Activated naive CD4-positive, alpha-beta T cell treated with anti-CD3 and anti-CD28 coated beads, Interleukin-2, amount 50 U/mL, for 72 hours (primary cell): ENCODE measurements at regions not wholly inside any gene's neighbourhood (a gene's known extent, or its start where the extent isn't known, plus 50 kb on each side); places are given as distances from the start of the nearest gene placed in this dataset.

Source experiments
- ATAC-seq, 2 donors: fragments of 150-1000 bp; cut with Tn5 transposase; 2 replicates each; pipeline ENCODE4 v1.10.0; 2021; ENCODE audit warnings: mild to moderate bottlenecking in 2 of 2, moderate library complexity in 2 of 2
- DNase-seq, 2 donors: peaks; one replicate each; pipeline ENCODE4 v3.0.0; 2021 to 2022; ENCODE audit warnings: low spot score in 2 of 2
- H3K27ac Mint-ChIP-seq, 2 donors: one replicate each; pipeline ENCODE4 v1.8.0; 2022; ENCODE audit warnings: mild to moderate bottlenecking in 2 of 2, mixed read lengths in 2 of 2
- H3K36me3 Mint-ChIP-seq, 2 donors: one replicate each; pipeline ENCODE4 v1.8.0; 2022; ENCODE audit warnings: mixed read lengths in 2 of 2
- H3K9me3 Mint-ChIP-seq, 2 donors: one replicate each; pipeline ENCODE4 v1.8.0; 2022; ENCODE audit warnings: mixed read lengths in 2 of 2

GRCh38 chr5:148910216-148910615, 83.8 kb downstream of the ADRB2 start:
- no peak overlapping the region for H3K27ac Mint-ChIP-seq
- ATAC-seq (no peak), DNase-seq (no peak)
- H3K36me3 Mint-ChIP-seq, result no peaks in the 10 kb centered on the region
- no peaks in the 10 kb centered on the region for H3K9me3 Mint-ChIP-seq

GRCh38 chr5:148910686-148911361, 84.4 kb downstream of the ADRB2 start:
- Mint-ChIP-seq H3K9me3 (no peaks in the 10 kb centered on the region), H3K36me3 (no peaks in the 10 kb centered on the region), H3K27ac (peak overlapping the region in 1 of 2 donors; percentile 2)
- no peak for ATAC-seq
- DNase-seq, result no peak

GRCh38 chr5:148911386-148911785, 85.0 kb downstream of the ADRB2 start:
- ATAC-seq (no peak), DNase-seq (no peak)
- no peaks in the 10 kb centered on the region for H3K36me3 Mint-ChIP-seq
- H3K27ac Mint-ChIP-seq, result peak overlapping the region in 1 of 2 donors; percentile 2
- H3K9me3 Mint-ChIP-seq, result no peaks in the 10 kb centered on the region

GRCh38 chr5:148912146-148912545, 85.7 kb downstream of the ADRB2 start:
- no peak for ATAC-seq
- H3K36me3 Mint-ChIP-seq, result no peaks in the 10 kb centered on the region
- H3K27ac Mint-ChIP-seq, result no peak overlapping the region
- H3K9me3 Mint-ChIP-seq, result no peaks in the 10 kb centered on the region
- no peak for DNase-seq

GRCh38 chr5:148912714-148913398, 86.4 kb downstream of the ADRB2 start:
- no peaks in the 10 kb centered on the region for H3K9me3 Mint-ChIP-seq
- no peak overlapping the region for H3K27ac Mint-ChIP-seq
- ATAC-seq (no peak), DNase-seq (no peak)
- H3K36me3 Mint-ChIP-seq, result no peaks in the 10 kb centered on the region

GRCh38 chr5:148913493-148913892, 87.1 kb downstream of the ADRB2 start:
- Mint-ChIP-seq H3K27ac (no peak overlapping the region), H3K9me3 (no peaks in the 10 kb centered on the region), H3K36me3 (no peaks in the 10 kb centered on the region)
- ATAC-seq (no peak), DNase-seq (no peak)

- ATAC-seq, result peak in 1 of 2 donors; percentile 53
- H3K9me3 Mint-ChIP-seq, result no peaks in the 10 kb centered on the region
- H3K36me3 Mint-ChIP-seq, result no peaks in the 10 kb centered on the region
- DNase-seq, result no peak
- H3K27ac Mint-ChIP-seq, result no peak overlapping the region
Observed at GRCh38 chr5:148913985-148914431, 87.6 kb downstream of the ADRB2 start.

GRCh38 chr5:148915224-148915817, 88.9 kb downstream of the ADRB2 start:
- peak in 1 of 2 donors; percentile 49 for ATAC-seq
- no peaks in the 10 kb centered on the region for H3K9me3 Mint-ChIP-seq
- no peak for DNase-seq
- no peaks in the 10 kb centered on the region for H3K36me3 Mint-ChIP-seq
- H3K27ac Mint-ChIP-seq, result no peak overlapping the region

GRCh38 chr5:148920646-148921288, 94.4 kb downstream of the ADRB2 start:
- DNase-seq, result no peak
- H3K9me3 Mint-ChIP-seq, result no peaks in the 10 kb centered on the region
- ATAC-seq, result no peak
- no peaks in the 10 kb centered on the region for H3K36me3 Mint-ChIP-seq
- no peak overlapping the region for H3K27ac Mint-ChIP-seq

GRCh38 chr5:148921350-148921749, 94.9 kb downstream of the ADRB2 start:
- no peak for DNase-seq
- Mint-ChIP-seq H3K36me3 (no peaks in the 10 kb centered on the region), H3K9me3 (no peaks in the 10 kb centered on the region), H3K27ac (no peak overlapping the region)
- ATAC-seq, result no peak

- Mint-ChIP-seq H3K27ac (no peak overlapping the region), H3K36me3 (no peaks in the 10 kb centered on the region), H3K9me3 (no peaks in the 10 kb centered on the region)
- DNase-seq (no peak), ATAC-seq (peak; percentile 64 to 93)
Observed at GRCh38 chr5:148922606-148923005, 96.2 kb downstream of the ADRB2 start.

- ATAC-seq (no peak), DNase-seq (no peak)
- no peaks in the 10 kb centered on the region for H3K9me3 Mint-ChIP-seq
- no peaks in the 10 kb centered on the region for H3K36me3 Mint-ChIP-seq
- no peak overlapping the region for H3K27ac Mint-ChIP-seq
Observed at GRCh38 chr5:148923023-148923422, 96.6 kb downstream of the ADRB2 start.

- Mint-ChIP-seq H3K9me3 (no peaks in the 10 kb centered on the region), H3K36me3 (no peaks in the 10 kb centered on the region), H3K27ac (no peak overlapping the region)
- DNase-seq (no peak), ATAC-seq (no peak)
Observed at GRCh38 chr5:148924817-148925216, 98.4 kb downstream of the ADRB2 start.

GRCh38 chr5:148926207-148926606, 99.8 kb downstream of the ADRB2 start:
- Mint-ChIP-seq H3K9me3 (no peaks in the 10 kb centered on the region), H3K36me3 (no peaks in the 10 kb centered on the region), H3K27ac (no peak overlapping the region)
- no peak for ATAC-seq
- DNase-seq, result no peak

GRCh38 chr5:148927307-148927946, 101.0 kb downstream of the ADRB2 start:
- Mint-ChIP-seq H3K36me3 (no peaks in the 10 kb centered on the region), H3K9me3 (no peaks in the 10 kb centered on the region), H3K27ac (no peak overlapping the region)
- no peak for DNase-seq
- no peak for ATAC-seq

- no peak for DNase-seq
- no peaks in the 10 kb centered on the region for H3K9me3 Mint-ChIP-seq
- H3K36me3 Mint-ChIP-seq, result no peaks in the 10 kb centered on the region
- ATAC-seq, result no peak
- H3K27ac Mint-ChIP-seq, result no peak overlapping the region
Observed at GRCh38 chr5:148928141-148928540, 101.7 kb downstream of the ADRB2 start.
